ENCODE measurements at regions not wholly inside any gene's neighbourhood (a gene's known extent, or its start where the extent isn't known, plus 50 kb on each side); places are given as distances from the start of the nearest gene placed in this dataset.

DNA sequence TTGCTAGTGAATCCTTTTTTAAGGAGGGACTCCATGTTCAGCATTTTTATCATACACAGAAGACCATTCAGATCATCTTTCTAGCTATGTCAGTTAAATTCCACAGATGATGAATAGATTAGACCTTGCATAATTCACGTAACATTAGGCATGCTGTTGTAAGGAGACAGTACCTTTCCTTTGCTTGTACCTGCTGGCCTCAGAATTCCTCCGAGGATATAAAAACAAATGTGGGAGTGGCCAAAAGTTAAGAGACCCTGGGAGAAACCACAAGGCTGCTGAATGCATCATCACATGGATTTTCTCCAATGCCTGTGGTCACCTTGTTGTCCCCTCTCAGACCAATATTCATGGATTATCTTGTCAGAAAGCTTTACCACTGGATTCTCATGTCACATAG is 201.4 kb downstream of the MAGEB17 start:
- TF ChIP-seq, protein P1, sequence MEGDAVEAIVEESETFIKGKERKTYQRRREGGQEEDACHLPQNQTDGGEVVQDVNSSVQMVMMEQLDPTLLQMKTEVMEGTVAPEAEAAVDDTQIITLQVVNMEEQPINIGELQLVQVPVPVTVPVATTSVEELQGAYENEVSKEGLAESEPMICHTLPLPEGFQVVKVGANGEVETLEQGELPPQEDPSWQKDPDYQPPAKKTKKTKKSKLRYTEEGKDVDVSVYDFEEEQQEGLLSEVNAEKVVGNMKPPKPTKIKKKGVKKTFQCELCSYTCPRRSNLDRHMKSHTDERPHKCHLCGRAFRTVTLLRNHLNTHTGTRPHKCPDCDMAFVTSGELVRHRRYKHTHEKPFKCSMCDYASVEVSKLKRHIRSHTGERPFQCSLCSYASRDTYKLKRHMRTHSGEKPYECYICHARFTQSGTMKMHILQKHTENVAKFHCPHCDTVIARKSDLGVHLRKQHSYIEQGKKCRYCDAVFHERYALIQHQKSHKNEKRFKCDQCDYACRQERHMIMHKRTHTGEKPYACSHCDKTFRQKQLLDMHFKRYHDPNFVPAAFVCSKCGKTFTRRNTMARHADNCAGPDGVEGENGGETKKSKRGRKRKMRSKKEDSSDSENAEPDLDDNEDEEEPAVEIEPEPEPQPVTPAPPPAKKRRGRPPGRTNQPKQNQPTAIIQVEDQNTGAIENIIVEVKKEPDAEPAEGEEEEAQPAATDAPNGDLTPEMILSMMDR (IDR thresholded peaks at IDR 0.05) = no peak

DNA sequence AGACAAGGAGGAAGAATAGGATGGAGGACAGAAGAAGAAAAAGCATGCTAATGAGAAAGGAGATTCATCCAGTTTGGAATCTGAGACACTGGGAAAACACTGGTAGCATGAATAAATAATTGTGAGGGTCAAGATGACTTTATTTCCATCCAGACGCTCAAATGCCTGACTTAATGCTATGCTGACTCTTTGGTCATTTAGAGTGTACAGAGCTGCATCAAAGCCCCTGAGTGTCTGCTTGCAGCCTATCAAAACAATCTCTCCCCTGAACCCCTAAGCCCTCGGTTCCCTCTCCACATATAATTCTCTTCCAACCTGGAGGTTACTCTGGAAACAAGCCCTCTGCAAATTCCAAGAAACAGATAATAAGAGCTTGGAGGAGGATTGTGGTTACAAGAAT is 208.8 kb downstream of the MAGEB17 start:
- H3K36me3 ChIP-seq = no peaks in the 10 kb centered on the region
- H3K4me1 ChIP-seq = no peaks in the 10 kb centered on the region
- H3K27me3 ChIP-seq = no peaks in the 10 kb centered on the region
- DNase-seq (ENCODE audit: low spot score) = no peak
- no peak overlapping the region for H3K4me3 ChIP-seq
- TF ChIP-seq, protein P1 (IDR thresholded peaks at IDR 0.05) = no peak
- H3K27ac ChIP-seq = no peak overlapping the region
- H3K9me3 ChIP-seq = no peaks in the 10 kb centered on the region

More for the DNA sequence above, 201.4 kb downstream of the MAGEB17 start:
- Histone ChIP-seq H3K27ac (no peak overlapping the region), H3K27me3 (no peaks in the 10 kb centered on the region), H3K4me3 (no peak overlapping the region), H3K36me3 (no peaks in the 10 kb centered on the region), H3K9me3 (no peaks in the 10 kb centered on the region), H3K4me1 (no peaks in the 10 kb centered on the region)
- DNase-seq (ENCODE audit: low spot score) = no peak

DNA sequence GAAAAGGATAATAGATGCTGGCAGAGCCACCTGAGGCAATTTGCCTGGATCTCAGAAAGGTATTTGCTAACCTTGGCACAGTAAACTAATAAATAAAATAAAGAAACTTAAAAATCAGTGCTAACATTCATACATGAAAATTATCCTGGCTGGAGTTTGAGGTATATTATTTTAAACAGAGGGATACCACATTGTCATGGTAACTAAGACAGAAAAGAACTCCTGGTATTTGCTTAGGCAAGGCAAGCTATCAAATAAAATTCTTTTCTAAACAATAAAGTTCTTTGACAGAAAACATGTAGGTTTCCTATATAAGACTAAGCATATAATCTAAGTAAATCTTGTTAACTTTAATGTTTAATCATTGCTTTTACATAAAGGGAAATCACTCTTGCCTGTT is 218.8 kb downstream of the MAGEB17 start:
- Histone ChIP-seq H3K27ac (no peak overlapping the region), H3K4me1 (no peaks in the 10 kb centered on the region), H3K36me3 (no peaks in the 10 kb centered on the region), H3K9me3 (no peaks in the 10 kb centered on the region), H3K4me3 (no peak overlapping the region), H3K27me3 (no peaks in the 10 kb centered on the region)
- DNase-seq (ENCODE audit: low spot score) = no peak
- TF ChIP-seq, protein P1 (IDR thresholded peaks at IDR 0.05) = no peak

DNA sequence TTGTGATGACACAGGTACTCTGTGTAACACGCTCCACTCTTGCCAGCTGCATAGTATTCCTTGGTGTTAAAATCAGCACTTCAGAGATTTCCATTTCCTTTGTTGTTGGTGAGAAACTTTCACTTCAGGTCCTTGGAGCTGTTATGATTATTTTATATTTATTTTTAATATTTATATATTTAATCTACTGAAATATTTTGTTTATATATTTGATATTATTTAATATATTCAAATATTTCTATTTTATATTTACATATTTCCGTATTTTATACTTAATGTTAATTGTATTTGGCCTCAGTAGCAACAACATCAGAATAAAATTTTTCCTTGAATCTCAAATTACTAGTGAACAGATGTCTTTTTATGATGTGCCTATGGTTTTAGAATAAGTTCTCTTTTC is 225.3 kb downstream of the MAGEB17 start:
- H3K4me3 ChIP-seq = no peak overlapping the region
- no peaks in the 10 kb centered on the region for H3K36me3 ChIP-seq
- no peaks in the 10 kb centered on the region for H3K27me3 ChIP-seq
- TF ChIP-seq, protein P1 (IDR thresholded peaks at IDR 0.05) = no peak
- H3K4me1 ChIP-seq = no peaks in the 10 kb centered on the region
- H3K27ac ChIP-seq = no peak overlapping the region
- DNase-seq (ENCODE audit: low spot score) = no peak
- H3K9me3 ChIP-seq = no peaks in the 10 kb centered on the region

DNA sequence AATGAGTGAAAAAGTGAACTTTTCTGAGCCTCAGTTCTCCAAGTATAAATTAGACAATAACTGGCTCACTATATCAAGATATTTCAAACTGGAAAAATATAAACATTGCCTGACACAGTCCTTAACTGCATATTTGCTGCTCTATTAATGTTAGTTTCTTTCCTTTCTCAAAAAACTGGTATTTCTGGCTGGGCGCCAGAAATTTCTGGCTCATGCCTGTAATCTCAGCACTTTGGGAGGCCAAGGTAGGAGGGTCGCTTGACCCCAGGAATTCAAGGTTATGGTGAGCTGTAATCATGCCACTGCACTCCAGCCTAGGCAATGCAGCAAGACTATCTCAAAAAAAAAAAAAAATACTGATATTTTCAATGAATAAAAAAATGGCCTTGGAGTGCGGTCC is 227.0 kb downstream of the MAGEB17 start:
- DNase-seq (ENCODE audit: low spot score) = no peak
- Histone ChIP-seq H3K4me1 (no peaks in the 10 kb centered on the region), H3K36me3 (no peaks in the 10 kb centered on the region), H3K27ac (no peak overlapping the region), H3K9me3 (no peaks in the 10 kb centered on the region), H3K4me3 (no peak overlapping the region), H3K27me3 (no peaks in the 10 kb centered on the region)
- TF ChIP-seq, protein P1 (IDR thresholded peaks at IDR 0.05) = no peak

DNA sequence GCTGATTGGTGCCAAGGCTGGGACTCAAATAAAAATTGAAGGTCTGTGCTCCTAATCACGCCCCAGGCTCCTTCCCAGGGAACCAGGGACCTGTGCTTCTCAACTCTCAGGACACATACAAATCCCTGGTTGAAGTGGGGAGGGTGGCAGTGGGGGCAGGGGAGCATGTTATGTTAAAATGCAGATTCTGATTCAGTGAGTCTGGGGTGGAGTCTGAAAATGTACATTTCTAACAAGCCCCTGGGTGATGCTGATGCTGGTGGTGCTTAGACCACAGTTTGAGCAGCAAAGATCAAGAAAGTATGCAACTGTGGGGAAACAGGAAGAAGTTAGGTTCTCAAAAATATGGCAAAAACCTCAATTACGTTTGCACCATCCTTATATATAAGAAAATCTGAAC is 236.5 kb downstream of the MAGEB17 start:
- DNase-seq (ENCODE audit: low spot score) = no peak
- no peak overlapping the region for H3K4me3 ChIP-seq
- no peaks in the 10 kb centered on the region for H3K27me3 ChIP-seq

More for the DNA sequence above, 236.5 kb downstream of the MAGEB17 start:
- TF ChIP-seq, protein P1 (IDR thresholded peaks at IDR 0.05) = no peak
- no peaks in the 10 kb centered on the region for H3K9me3 ChIP-seq
- H3K36me3 ChIP-seq = no peaks in the 10 kb centered on the region
- no peak overlapping the region for H3K27ac ChIP-seq
- H3K4me1 ChIP-seq = no peaks in the 10 kb centered on the region
